ENCODE measurements at regions not wholly inside any gene's neighbourhood (a gene's known extent, or its start where the extent isn't known, plus 50 kb on each side); places are given as distances from the start of the nearest gene placed in this dataset.

GRCh38 chr18:53883771-53884170 is 340.7 kb downstream of the MBD2 start:
- TF ChIP-seq CTCF (conservative IDR thresholded peaks at IDR 0.05 in 1 of 2, IDR thresholded peaks at IDR 0.05 in 1 of 2; ENCODE audit: low read depth in 1 of 2, low read length in 2 of 2) (no peak), EZH2 (IDR thresholded peaks at IDR 0.05; ENCODE audit: low read length, missing control alignments) (no peak)
- DNase-seq (ENCODE audit: low read depth in 2 of 2): no peak
- H3K9me3 ChIP-seq (ENCODE audit: control insufficient read depth, insufficient read depth, low read depth, low read length): no peaks in the 10 kb centered on the region

GRCh38 chr18:53874103-53874502 is 350.4 kb downstream of the MBD2 start:
- DNase-seq (ENCODE audit: low read depth in 2 of 2): no peak
- H3K27ac ChIP-seq (ENCODE audit: insufficient read depth, low read length): no peak overlapping the region
- no peaks in the 10 kb centered on the region for H3K36me3 ChIP-seq (ENCODE audit: control insufficient read depth, insufficient read depth, low read length)
- H4K20me1 ChIP-seq (ENCODE audit: control insufficient read depth, extremely low read depth, insufficient read depth, low read length): no peaks in the 10 kb centered on the region
- H2AFZ ChIP-seq (ENCODE audit: low read length): no peak overlapping the region
- H3K9me3 ChIP-seq (ENCODE audit: control insufficient read depth, insufficient read depth, low read depth, low read length): no peaks in the 10 kb centered on the region
- no peak overlapping the region for H3K4me3 ChIP-seq (replicated peaks in 1 of 4; ENCODE audit: control extremely low read depth in 1 of 4, insufficient read depth in 1 of 4, low read depth in 3 of 4, low read length in 4 of 4)
- no peak overlapping the region for H3K9ac ChIP-seq (ENCODE audit: insufficient read depth, low read length)
- H3K4me2 ChIP-seq (ENCODE audit: extremely low read depth, insufficient read depth, low read length): no peak overlapping the region
- no peaks in the 10 kb centered on the region for H3K4me1 ChIP-seq (ENCODE audit: control insufficient read depth, extremely low read depth, insufficient read depth, low read length)
- no peak for TF ChIP-seq CTCF (conservative IDR thresholded peaks at IDR 0.05 in 1 of 2, IDR thresholded peaks at IDR 0.05 in 1 of 2; ENCODE audit: low read depth in 1 of 2, low read length in 2 of 2)
- no peak for TF ChIP-seq EZH2 (IDR thresholded peaks at IDR 0.05; ENCODE audit: low read length, missing control alignments)
- no peaks in the 10 kb centered on the region for H3K79me2 ChIP-seq (ENCODE audit: control insufficient read depth, insufficient read depth, low read length)
- H3K27me3 ChIP-seq (ENCODE audit: control insufficient read depth, insufficient read depth, low read length): no peaks in the 10 kb centered on the region

More at GRCh38 chr18:53883771-53884170, 340.7 kb downstream of the MBD2 start:
- no peaks in the 10 kb centered on the region for H3K4me1 ChIP-seq (ENCODE audit: control insufficient read depth, extremely low read depth, insufficient read depth, low read length)
- no peaks in the 10 kb centered on the region for H3K36me3 ChIP-seq (ENCODE audit: control insufficient read depth, insufficient read depth, low read length)
- H3K4me2 ChIP-seq (ENCODE audit: extremely low read depth, insufficient read depth, low read length): no peak overlapping the region
- H2AFZ ChIP-seq (ENCODE audit: low read length): no peak overlapping the region
- no peaks in the 10 kb centered on the region for H4K20me1 ChIP-seq (ENCODE audit: control insufficient read depth, extremely low read depth, insufficient read depth, low read length)
- H3K4me3 ChIP-seq (replicated peaks in 1 of 4; ENCODE audit: control extremely low read depth in 1 of 4, insufficient read depth in 1 of 4, low read depth in 3 of 4, low read length in 4 of 4): no peak overlapping the region
- H3K9ac ChIP-seq (ENCODE audit: insufficient read depth, low read length): no peak overlapping the region
- H3K27me3 ChIP-seq (ENCODE audit: control insufficient read depth, insufficient read depth, low read length): no peaks in the 10 kb centered on the region
- no peak overlapping the region for H3K27ac ChIP-seq (ENCODE audit: insufficient read depth, low read length)
- H3K79me2 ChIP-seq (ENCODE audit: control insufficient read depth, insufficient read depth, low read length): no peaks in the 10 kb centered on the region

GRCh38 chr18:53864770-53865169 is 359.7 kb downstream of the MBD2 start:
- no peak overlapping the region for H2AFZ ChIP-seq (ENCODE audit: low read length)
- no peak overlapping the region for H3K9ac ChIP-seq (ENCODE audit: insufficient read depth, low read length)
- no peaks in the 10 kb centered on the region for H4K20me1 ChIP-seq (ENCODE audit: control insufficient read depth, extremely low read depth, insufficient read depth, low read length)
- no peaks in the 10 kb centered on the region for H3K9me3 ChIP-seq (ENCODE audit: control insufficient read depth, insufficient read depth, low read depth, low read length)
- H3K4me2 ChIP-seq (ENCODE audit: extremely low read depth, insufficient read depth, low read length): no peak overlapping the region
- no peaks in the 10 kb centered on the region for H3K4me1 ChIP-seq (ENCODE audit: control insufficient read depth, extremely low read depth, insufficient read depth, low read length)
- no peak overlapping the region for H3K27ac ChIP-seq (ENCODE audit: insufficient read depth, low read length)
- no peaks in the 10 kb centered on the region for H3K27me3 ChIP-seq (ENCODE audit: control insufficient read depth, insufficient read depth, low read length)
- H3K36me3 ChIP-seq (ENCODE audit: control insufficient read depth, insufficient read depth, low read length): no peaks in the 10 kb centered on the region
- TF ChIP-seq EZH2 (IDR thresholded peaks at IDR 0.05; ENCODE audit: low read length, missing control alignments) (no peak), CTCF (conservative IDR thresholded peaks at IDR 0.05 in 1 of 2, IDR thresholded peaks at IDR 0.05 in 1 of 2; ENCODE audit: low read depth in 1 of 2, low read length in 2 of 2) (no peak)
- DNase-seq (ENCODE audit: low read depth in 2 of 2): no peak
- no peaks in the 10 kb centered on the region for H3K79me2 ChIP-seq (ENCODE audit: control insufficient read depth, insufficient read depth, low read length)
- H3K4me3 ChIP-seq (replicated peaks in 1 of 4; ENCODE audit: control extremely low read depth in 1 of 4, insufficient read depth in 1 of 4, low read depth in 3 of 4, low read length in 4 of 4): no peak overlapping the region

Data from fibroblast of lung (primary cell).